ENCODE measurements at regions not wholly inside any gene's neighbourhood (a gene's known extent, or its start where the extent isn't known, plus 50 kb on each side); places are given as distances from the start of the nearest gene placed in this dataset.

DNA sequence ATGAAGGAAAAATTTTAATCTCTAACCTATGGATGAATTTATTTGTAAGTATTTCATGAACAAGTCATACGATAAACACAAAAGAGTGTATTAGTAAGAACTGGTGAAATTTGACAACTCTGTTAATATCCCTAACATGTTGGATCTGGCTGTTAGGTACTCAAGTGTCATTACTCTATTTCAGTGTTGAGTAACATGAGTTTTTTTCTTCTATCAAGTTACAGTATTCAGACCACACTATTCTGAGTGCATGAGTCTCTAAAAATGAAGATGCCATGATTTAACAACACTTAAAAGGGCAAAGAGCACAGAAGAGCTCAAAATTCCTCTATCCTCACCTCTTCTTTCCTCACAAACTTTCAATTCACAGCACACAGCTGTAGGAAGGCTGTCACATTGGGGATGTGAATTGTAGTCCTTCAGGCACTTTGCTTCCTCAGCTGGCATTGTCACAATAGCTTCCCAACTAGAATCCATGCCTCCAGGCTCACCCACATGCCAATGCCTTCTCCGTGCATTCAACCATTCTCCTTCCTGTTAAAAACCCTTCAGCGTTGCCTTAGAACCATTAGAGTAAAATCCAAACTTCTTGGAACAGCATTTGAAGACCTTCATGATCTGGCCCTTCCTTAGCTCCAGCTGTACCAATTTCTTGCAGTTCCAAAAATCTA lies 73.7 kb upstream of the DBX2 start:
- TF ChIP-seq CEBPB (tag; IDR thresholded peaks at IDR 0.05) (no peak), ARNT (IDR thresholded peaks at IDR 0.05) (no peak), SRF (CRISPR knock-in tag; IDR thresholded peaks at IDR 0.05) (no peak), ZNF699 (CRISPR knock-in tag; IDR thresholded peaks at IDR 0.05; ENCODE audit: insufficient replicate concordance) (no peak), ZNF707 (CRISPR knock-in tag; conservative IDR thresholded peaks at IDR 0.05) (no peak), TAF15 (IDR thresholded peaks at IDR 0.05; ENCODE audit: low read depth, low read length) (no peak), ZZZ3 (IDR thresholded peaks at IDR 0.05) (no peak), MTA3 (IDR thresholded peaks at IDR 0.05; ENCODE audit: borderline replicate concordance) (no peak), POLR2A (conservative IDR thresholded peaks at IDR 0.05) (no peak), KAT8 (IDR thresholded peaks at IDR 0.05; ENCODE audit: low read depth) (no peak)
- TF ChIP-seq, protein P1, sequence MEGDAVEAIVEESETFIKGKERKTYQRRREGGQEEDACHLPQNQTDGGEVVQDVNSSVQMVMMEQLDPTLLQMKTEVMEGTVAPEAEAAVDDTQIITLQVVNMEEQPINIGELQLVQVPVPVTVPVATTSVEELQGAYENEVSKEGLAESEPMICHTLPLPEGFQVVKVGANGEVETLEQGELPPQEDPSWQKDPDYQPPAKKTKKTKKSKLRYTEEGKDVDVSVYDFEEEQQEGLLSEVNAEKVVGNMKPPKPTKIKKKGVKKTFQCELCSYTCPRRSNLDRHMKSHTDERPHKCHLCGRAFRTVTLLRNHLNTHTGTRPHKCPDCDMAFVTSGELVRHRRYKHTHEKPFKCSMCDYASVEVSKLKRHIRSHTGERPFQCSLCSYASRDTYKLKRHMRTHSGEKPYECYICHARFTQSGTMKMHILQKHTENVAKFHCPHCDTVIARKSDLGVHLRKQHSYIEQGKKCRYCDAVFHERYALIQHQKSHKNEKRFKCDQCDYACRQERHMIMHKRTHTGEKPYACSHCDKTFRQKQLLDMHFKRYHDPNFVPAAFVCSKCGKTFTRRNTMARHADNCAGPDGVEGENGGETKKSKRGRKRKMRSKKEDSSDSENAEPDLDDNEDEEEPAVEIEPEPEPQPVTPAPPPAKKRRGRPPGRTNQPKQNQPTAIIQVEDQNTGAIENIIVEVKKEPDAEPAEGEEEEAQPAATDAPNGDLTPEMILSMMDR (IDR thresholded peaks at IDR 0.05 in 2 of 3, conservative IDR thresholded peaks at IDR 0.05 in 1 of 3; ENCODE audit: insufficient read depth in 2 of 3, low read depth in 1 of 3, low read length in 3 of 3): no peak
- TF ChIP-seq, protein P2, sequence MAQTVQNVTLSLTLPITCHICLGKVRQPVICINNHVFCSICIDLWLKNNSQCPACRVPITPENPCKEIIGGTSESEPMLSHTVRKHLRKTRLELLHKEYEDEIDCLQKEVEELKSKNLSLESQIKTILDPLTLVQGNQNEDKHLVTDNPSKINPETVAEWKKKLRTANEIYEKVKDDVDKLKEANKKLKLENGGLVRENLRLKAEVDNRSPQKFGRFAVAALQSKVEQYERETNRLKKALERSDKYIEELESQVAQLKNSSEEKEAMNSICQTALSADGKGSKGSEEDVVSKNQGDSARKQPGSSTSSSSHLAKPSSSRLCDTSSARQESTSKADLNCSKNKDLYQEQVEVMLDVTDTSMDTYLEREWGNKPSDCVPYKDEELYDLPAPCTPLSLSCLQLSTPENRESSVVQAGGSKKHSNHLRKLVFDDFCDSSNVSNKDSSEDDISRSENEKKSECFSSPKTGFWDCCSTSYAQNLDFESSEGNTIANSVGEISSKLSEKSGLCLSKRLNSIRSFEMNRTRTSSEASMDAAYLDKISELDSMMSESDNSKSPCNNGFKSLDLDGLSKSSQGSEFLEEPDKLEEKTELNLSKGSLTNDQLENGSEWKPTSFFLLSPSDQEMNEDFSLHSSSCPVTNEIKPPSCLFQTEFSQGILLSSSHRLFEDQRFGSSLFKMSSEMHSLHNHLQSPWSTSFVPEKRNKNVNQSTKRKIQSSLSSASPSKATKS (CRISPR knock-in tag; IDR thresholded peaks at IDR 0.05): no peak
- TF ChIP-seq, protein P3, sequence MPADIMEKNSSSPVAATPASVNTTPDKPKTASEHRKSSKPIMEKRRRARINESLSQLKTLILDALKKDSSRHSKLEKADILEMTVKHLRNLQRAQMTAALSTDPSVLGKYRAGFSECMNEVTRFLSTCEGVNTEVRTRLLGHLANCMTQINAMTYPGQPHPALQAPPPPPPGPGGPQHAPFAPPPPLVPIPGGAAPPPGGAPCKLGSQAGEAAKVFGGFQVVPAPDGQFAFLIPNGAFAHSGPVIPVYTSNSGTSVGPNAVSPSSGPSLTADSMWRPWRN (IDR thresholded peaks at IDR 0.05; ENCODE audit: low read depth): no peak
